SK-N-SH (cell line): ENCODE measurements at regions not wholly inside any gene's neighbourhood (a gene's known extent, or its start where the extent isn't known, plus 50 kb on each side); places are given as distances from the start of the nearest gene placed in this dataset.

ENCODE experiments used
- CTCF ChIA-PET: fragments of 300-600, 350-600 bp; formaldehyde crosslinking; extraction: SDS; loops from one replicate; lab custom pipeline; 2021; lab: Yijun Ruan, JAX
- POLR2A ChIA-PET: fragments of 350-600 bp; sonication (Branson Sonifier 250); formaldehyde crosslinking; extraction: SDS; loops from one replicate; lab custom pipeline; 2020; ENCODE audit warnings: antibody characterized with exemption, inconsistent platforms; lab: Yijun Ruan, JAX
- DNase-seq: peaks from one replicate; pipeline ENCODE4 v3.0.0; 2012
- H2AFZ ChIP-seq: fragments of 200-600 bp; sonication (generic); 2 replicates; pipeline ENCODE4 v1.8.1; 2016; ENCODE audit warnings: antibody characterized with exemption, mild to moderate bottlenecking, low read depth
- H3F3A ChIP-seq: fragments of 200-600 bp; sonication (generic); replicated peaks from 2 replicates; pipeline ENCODE3; 2016; ENCODE audit warnings: antibody characterized with exemption, mild to moderate bottlenecking; ENCODE audit not compliant: insufficient read depth
- H3K27ac ChIP-seq, 2 experiments: fragments of 200-500 bp in 1 of 2; fragments of 200-600 bp in 1 of 2; sonication (Bioruptor generic) in 1 of 2; sonication (generic), shearing (Covaris generic) in 1 of 2; 2 replicates each; pipeline versions ENCODE4 v1.5.1 to v1.6.1; 2014 to 2016; ENCODE audit warnings: low read depth in 2 of 2, inconsistent platforms in 1 of 2, low read length in 1 of 2, mild to moderate bottlenecking in 1 of 2, mixed read lengths in 1 of 2
- H3K27me3 ChIP-seq: fragments of 200-600 bp; sonication (generic), shearing (Covaris generic); 2 replicates; pipeline ENCODE4 v1.6.1; 2016; ENCODE audit warnings: mixed run types; ENCODE audit not compliant: insufficient read depth
- H3K36me3 ChIP-seq, 2 experiments: fragments of 200-500 bp in 1 of 2; fragments of 200-600 bp in 1 of 2; sonication (Bioruptor generic) in 1 of 2; sonication (generic) in 1 of 2; replicated peaks in 1 of 2; 2 replicates each; pipeline versions ENCODE3 to v1.5.1; 2014 to 2016; ENCODE audit warnings: low read length in 1 of 2, mild to moderate bottlenecking in 1 of 2; ENCODE audit not compliant: insufficient read depth in 2 of 2, control insufficient read depth in 1 of 2
- H3K4me1 ChIP-seq, 2 experiments: fragments of 200-500 bp in 1 of 2; fragments of 200-600 bp in 1 of 2; sonication (Bioruptor generic) in 1 of 2; sonication (generic), shearing (Covaris generic) in 1 of 2; 2 replicates each; pipeline versions ENCODE4 v1.5.1 to v1.6.1; 2014 to 2016; ENCODE audit warnings: low read depth in 1 of 2, low read length in 1 of 2, mixed run types in 1 of 2; ENCODE audit not compliant: insufficient read depth in 2 of 2, control insufficient read depth in 1 of 2
- H3K4me2 ChIP-seq: fragments of 200-600 bp; sonication (generic), shearing (Covaris generic); 2 replicates; pipeline ENCODE4 v1.6.1; 2017; ENCODE audit warnings: mixed run types
- H3K4me3 ChIP-seq, 2 experiments: fragments of 200-500 bp in 1 of 2; fragments of 200-600 bp in 1 of 2; sonication (Bioruptor generic) in 1 of 2; sonication (generic), shearing (Covaris generic) in 1 of 2; 2 replicates each; pipeline versions ENCODE4 v1.5.1 to v1.8.1; 2014 to 2016; ENCODE audit warnings: low read depth in 2 of 2, inconsistent platforms in 1 of 2, low read length in 1 of 2, mild to moderate bottlenecking in 1 of 2, mixed read lengths in 1 of 2, moderate library complexity in 1 of 2
- H3K79me2 ChIP-seq: fragments of 200-600 bp; sonication (generic); 2 replicates; pipeline ENCODE4 v1.8.1; 2017; ENCODE audit warnings: mild to moderate bottlenecking; ENCODE audit not compliant: insufficient read depth
- H3K9ac ChIP-seq: fragments of 200-600 bp; sonication (generic); 2 replicates; pipeline ENCODE4 v1.6.1; 2017; ENCODE audit warnings: mixed run types
- H3K9me2 ChIP-seq: fragments of 200-600 bp; sonication (generic); 2 replicates; pipeline ENCODE4 v1.6.1; 2017; ENCODE audit warnings: mixed run types
- H3K9me3 ChIP-seq: fragments of 200-600 bp; sonication (generic); 2 replicates; pipeline ENCODE4 v1.6.1; 2017; ENCODE audit warnings: mixed run types, mild to moderate bottlenecking, moderate library complexity
- H4K20me1 ChIP-seq: fragments of 200-600 bp; sonication (generic); 2 replicates; pipeline ENCODE4 v1.6.1; 2017; ENCODE audit warnings: mild to moderate bottlenecking, mixed run types; ENCODE audit not compliant: insufficient read depth
- CHD2 ChIP-seq: fragments of 150-350 bp; IDR thresholded peaks from 2 replicates; pipeline ENCODE4 v1.6.1; 2018; ENCODE audit warnings: low read length; ENCODE audit not compliant: partially characterized antibody
- EP300 ChIP-seq, 2 experiments: IDR thresholded peaks; 2 replicates each; pipeline versions ENCODE4 v1.4.0 to v1.6.1; 2012; ENCODE audit warnings: borderline replicate concordance in 1 of 2, low read depth in 1 of 2, low read length in 1 of 2
- MXI1 ChIP-seq: IDR thresholded peaks from 2 replicates; pipeline ENCODE4 v1.6.1; 2012; ENCODE audit warnings: mild to moderate bottlenecking, low read depth, low read length, improper control_type of control experiment
- PBX3 ChIP-seq: IDR thresholded peaks from 2 replicates; pipeline ENCODE4; 2012
- RCOR1 ChIP-seq: fragments of 150-350 bp; IDR thresholded peaks from 2 replicates; pipeline ENCODE4 v1.6.1; 2017; ENCODE audit warnings: antibody characterized with exemption, low read length
- TAF1 ChIP-seq: IDR thresholded peaks from 2 replicates; pipeline ENCODE4 v1.6.1; 2012; ENCODE audit warnings: low read depth, mild to moderate bottlenecking, low read length, moderate library complexity, borderline replicate concordance
- TEAD4 ChIP-seq: IDR thresholded peaks from 2 replicates; pipeline ENCODE4 v1.4.0; 2012; ENCODE audit warnings: mild to moderate bottlenecking, borderline replicate concordance; ENCODE audit not compliant: insufficient read depth
- ZBTB33 ChIP-seq: IDR thresholded peaks from 2 replicates; pipeline ENCODE4 v1.4.0; 2012; ENCODE audit warnings: low read depth, borderline replicate concordance
- WGBS: methylation state at CpG from one replicate; pipeline ENCODE4 v1.1.6; 2017; ENCODE audit warnings: low lambda C conversion rate; 5-methylcytosine and 5-hydroxymethylcytosine counted together
- TF ChIP-seq, protein P1 (sequence below): fragments of 200-600 bp; sonication (generic); IDR thresholded peaks from 2 replicates; pipeline ENCODE4 v1.6.1; 2017; ENCODE audit warnings: antibody characterized with exemption, mild to moderate bottlenecking, moderate library complexity

- no peak for DNase-seq
- Histone ChIP-seq H3K36me3 (no peaks in the 10 kb centered on the region), H2AFZ (no peak overlapping the region), H3K9ac (no peak overlapping the region), H3K4me1 (no peaks in the 10 kb centered on the region), H3K4me3 (no peak overlapping the region), H3K4me2 (no peak overlapping the region), H3K9me2 (no peaks in the 10 kb centered on the region), H3K9me3 (no peaks in the 10 kb centered on the region), H4K20me1 (no peaks in the 10 kb centered on the region), H3K27ac (no peak overlapping the region), H3F3A (no peaks in the 10 kb centered on the region), H3K79me2 (no peaks in the 10 kb centered on the region), H3K27me3 (no peaks in the 10 kb centered on the region)
- WGBS = 82% methylated on average over 3 of the region's 3 CpGs
- CTCF ChIA-PET = interaction anchor here (1.1 kb wide), 1 partner anchor 586 kb away, joined by 3 read pairs; no protein-coding TSS in a partner anchor
- POLR2A ChIA-PET = no interaction called here
- TF ChIP-seq, protein P1, sequence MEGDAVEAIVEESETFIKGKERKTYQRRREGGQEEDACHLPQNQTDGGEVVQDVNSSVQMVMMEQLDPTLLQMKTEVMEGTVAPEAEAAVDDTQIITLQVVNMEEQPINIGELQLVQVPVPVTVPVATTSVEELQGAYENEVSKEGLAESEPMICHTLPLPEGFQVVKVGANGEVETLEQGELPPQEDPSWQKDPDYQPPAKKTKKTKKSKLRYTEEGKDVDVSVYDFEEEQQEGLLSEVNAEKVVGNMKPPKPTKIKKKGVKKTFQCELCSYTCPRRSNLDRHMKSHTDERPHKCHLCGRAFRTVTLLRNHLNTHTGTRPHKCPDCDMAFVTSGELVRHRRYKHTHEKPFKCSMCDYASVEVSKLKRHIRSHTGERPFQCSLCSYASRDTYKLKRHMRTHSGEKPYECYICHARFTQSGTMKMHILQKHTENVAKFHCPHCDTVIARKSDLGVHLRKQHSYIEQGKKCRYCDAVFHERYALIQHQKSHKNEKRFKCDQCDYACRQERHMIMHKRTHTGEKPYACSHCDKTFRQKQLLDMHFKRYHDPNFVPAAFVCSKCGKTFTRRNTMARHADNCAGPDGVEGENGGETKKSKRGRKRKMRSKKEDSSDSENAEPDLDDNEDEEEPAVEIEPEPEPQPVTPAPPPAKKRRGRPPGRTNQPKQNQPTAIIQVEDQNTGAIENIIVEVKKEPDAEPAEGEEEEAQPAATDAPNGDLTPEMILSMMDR = no peak
- TF ChIP-seq PBX3 (no peak), RCOR1 (no peak)
These were observed 260.0 kb downstream of the FIGN start for GRCh38 chr2:163475815-163476214.

GRCh38 chr2:163474889-163475288 is 260.9 kb downstream of the FIGN start:
- Histone ChIP-seq H3K4me3 (no peak overlapping the region), H3K9me3 (no peaks in the 10 kb centered on the region), H3K4me2 (no peak overlapping the region), H3K9ac (no peak overlapping the region), H3K79me2 (no peaks in the 10 kb centered on the region)
- POLR2A ChIA-PET = no interaction called here
- 64% methylated on average over 4 of the region's 4 CpGs for WGBS
- CTCF ChIA-PET = interaction anchor here (1.0 to 1.1 kb wide), 2 partner anchors 306 to 586 kb away, joined by 3 read pairs; no protein-coding TSS in a partner anchor
- DNase-seq = no peak
- TF ChIP-seq TAF1 (no peak), ZBTB33 (no peak), CHD2 (no peak), MXI1 (no peak), RCOR1 (no peak), TEAD4 (no peak), EP300 (IDR thresholded peaks at IDR 0.05; ENCODE audit: borderline replicate concordance in 1 of 2, low read depth in 1 of 2, low read length in 1 of 2) (no peak)
- TF ChIP-seq, all 33 proteins: peak for 0
- no peak overlapping the region for H3K27ac ChIP-seq
- H3F3A ChIP-seq = no peaks in the 10 kb centered on the region
- H3K36me3 ChIP-seq = no peaks in the 10 kb centered on the region
- H4K20me1 ChIP-seq = no peaks in the 10 kb centered on the region
- no peaks in the 10 kb centered on the region for H3K9me2 ChIP-seq
- no peak overlapping the region for H2AFZ ChIP-seq
- no peaks in the 10 kb centered on the region for H3K4me1 ChIP-seq
- no peaks in the 10 kb centered on the region for H3K27me3 ChIP-seq
